ENCODE measurements at regions not wholly inside any gene's neighbourhood (a gene's known extent, or its start where the extent isn't known, plus 50 kb on each side); places are given as distances from the start of the nearest gene placed in this dataset.

DNA sequence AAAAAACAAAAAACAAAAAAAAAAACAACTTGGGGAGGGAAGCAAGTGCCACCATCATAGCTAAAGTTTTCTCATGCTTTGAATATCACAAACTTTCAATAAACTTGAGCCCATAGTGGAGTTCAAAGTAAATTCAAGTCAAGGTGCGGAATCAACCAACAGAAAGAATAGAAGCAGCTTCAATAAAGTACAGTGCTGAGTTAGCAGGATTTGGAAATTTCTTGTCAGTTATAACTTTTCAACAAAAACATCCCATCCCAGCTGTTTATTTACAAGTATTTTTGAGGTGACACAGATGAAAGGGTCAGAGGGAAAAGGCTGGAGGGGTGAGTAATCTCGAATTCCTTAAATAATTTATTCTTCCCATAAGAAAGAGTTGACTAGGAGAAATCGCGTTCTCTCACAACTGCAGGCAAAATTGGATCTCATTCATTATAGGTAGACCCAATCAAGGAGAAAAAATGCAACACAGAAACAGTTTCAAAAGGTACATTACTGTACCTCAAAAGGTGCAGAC lies 477.4 kb upstream of the RASGRP1 start:
- no peak for DNase-seq

DNA sequence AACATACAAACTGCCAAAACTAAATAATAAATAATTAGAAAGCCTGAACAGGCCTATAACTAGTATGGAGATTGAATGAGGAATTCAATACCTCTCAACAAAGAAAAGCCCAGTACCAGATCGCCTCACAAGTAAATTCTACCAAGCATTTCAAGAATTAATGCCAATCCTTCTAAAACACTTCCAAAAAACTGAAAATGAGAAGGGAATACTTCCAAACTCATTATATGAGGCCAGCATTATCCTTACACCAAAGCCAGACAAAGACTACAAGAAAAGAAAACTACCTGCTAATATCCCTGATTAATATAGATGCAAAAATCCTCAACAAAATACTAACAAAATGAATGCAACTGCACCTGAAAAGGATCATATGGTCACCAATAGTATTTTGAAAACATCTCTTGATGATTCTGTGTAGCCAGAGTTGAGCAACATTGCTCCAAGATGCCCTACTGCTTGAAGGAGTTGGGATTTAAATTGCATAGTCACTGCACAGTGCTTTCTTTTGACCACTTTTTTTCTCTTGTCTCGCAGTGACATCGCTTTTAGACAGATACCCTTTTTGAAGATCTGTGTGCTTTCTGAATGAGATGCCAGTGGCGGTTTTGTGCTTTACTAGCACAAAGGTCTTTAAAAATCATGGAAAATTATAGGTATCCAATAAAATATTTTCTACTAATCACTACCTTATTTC lies 487.2 kb upstream of the RASGRP1 start:
- no peak for DNase-seq

- DNase-seq: no peak
These were observed 487.7 kb upstream of the RASGRP1 start for GRCh38 chr15:39052323-39052705.

DNA sequence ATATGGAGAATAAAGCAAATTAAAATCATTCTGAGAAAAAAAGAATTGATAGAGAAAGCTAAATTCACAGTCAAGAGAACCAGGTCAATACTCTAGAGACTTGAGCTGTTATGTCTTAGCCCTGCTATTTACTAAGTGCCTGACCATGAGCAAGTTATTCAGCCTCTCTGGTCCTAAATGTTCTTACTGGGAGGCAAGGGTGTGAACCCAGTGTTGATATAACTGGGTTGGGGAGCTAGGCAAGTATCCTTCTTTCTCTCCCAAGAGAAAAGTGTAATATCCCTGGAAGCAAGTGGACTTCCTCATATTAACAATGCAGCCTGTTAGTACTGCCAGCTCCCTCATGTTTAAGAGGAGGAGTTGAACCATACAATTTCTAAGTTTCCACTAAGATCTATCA lies 488.9 kb upstream of the RASGRP1 start:
- no peak for DNase-seq

GRCh38 chr15:39054128-39054732 lies 489.6 kb upstream of the RASGRP1 start:
- no peak for DNase-seq

DNA sequence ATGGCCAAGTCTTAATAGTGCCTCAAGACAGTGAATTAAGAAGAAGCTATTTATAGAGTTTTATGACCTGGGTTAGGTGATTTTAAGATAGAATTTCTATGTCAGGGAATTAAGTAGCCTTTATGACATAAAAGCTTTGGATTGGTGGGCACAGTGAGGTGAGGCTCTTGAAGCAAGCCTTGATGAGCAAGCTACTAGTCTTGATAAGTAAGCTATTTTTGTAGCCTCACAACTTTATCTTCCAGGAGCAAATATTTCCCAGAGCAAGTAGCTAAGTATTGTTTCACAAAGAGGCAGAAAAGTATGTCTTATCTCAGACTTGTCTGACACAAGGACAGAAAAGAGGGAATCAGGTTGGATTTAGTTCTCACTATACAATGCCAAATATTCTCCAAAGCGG lies 491.7 kb upstream of the RASGRP1 start:
- DNase-seq: no peak

- DNase-seq: no peak
These were observed 493.9 kb upstream of the RASGRP1 start for GRCh38 chr15:39058351-39059131.

GRCh38 chr15:39059917-39060316 lies 495.3 kb upstream of the RASGRP1 start:
- DNase-seq: no peak

- DNase-seq: no peak
These were observed 497.4 kb upstream of the RASGRP1 start for GRCh38 chr15:39061952-39062464.

GRCh38 chr15:39066677-39067076 lies 502.1 kb upstream of the RASGRP1 start:
- DNase-seq: no peak

DNA sequence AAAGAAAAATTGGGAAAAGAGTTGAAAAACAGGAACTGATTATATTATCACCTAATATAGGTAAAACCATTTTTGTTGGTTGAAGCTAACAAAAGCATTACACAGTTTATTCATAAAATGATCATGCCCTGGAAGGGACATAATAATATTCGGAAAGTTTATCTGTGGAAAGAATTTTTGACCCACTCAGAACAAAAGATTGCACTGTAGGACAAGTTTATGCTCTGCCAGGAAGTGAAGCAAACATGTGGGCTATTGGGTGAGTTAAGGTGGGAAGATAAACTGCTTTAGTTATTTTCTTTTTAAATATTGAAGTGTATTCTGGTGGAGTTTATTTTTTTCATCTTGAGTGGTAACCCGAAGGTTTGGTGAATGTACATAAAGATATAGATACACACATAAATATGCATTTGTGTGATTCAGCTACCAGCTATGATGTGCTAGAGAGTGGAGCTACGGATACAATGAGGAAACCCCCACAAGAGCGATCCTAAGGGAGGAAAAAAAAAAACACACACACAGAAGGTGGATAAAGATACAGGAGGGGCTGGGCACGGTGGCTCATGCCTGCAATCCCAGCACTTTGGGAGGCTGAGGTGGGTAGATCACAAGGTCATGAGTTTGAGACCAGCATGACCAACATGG lies 506.4 kb upstream of the THBS1 start:
- no peak for DNase-seq

- no peak for DNase-seq
These were observed 505.6 kb upstream of the THBS1 start for GRCh38 chr15:39075311-39075710.

GRCh38 chr15:39075756-39076341 lies 505.0 kb upstream of the THBS1 start:
- no peak for DNase-seq

DNA sequence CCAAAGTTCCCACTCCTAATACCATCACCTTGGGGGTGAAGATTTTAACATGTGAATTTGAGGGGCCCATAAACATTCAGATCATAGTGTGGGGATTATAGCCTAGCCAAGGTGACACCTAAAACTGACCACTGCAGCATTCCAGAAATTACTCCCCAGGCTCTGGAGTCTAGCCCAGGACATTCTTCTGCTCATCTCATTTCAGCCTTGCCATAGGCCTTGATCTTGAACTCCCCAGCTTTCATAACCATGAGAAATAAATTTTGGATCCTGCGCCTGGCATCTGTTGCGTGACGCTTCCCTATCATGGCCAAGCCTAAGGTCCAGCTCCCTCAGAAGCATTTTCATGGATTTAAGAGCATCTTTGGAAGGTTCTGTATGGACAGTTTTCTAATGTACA lies 502.9 kb upstream of the THBS1 start:
- no peak for DNase-seq

DNA sequence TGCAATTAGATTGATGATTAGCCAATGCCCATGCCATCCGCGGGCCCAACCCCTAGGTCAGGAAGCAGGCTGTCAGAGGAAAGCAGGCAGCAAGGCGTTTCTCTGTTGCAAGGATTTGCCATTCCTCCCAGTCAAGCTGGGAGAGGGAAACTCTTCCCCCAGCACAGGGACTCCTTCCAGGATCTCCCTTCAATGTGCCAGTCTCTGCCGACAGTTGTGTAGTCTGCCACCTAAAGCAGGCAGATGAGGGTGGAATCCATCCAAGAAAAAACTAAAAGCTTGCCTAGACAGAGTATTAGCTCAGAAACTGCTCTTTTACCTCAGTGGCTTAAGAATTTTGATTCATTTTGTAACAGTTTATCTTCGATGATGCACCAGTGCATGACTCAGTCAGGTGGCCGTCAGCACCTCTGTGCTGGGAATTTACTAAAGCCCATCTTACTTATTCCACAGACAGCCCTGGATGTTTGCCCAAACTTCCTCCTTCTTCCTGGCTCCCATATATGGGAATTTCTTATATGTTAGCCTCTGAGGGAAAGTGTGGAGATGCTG lies 501.5 kb upstream of the THBS1 start:
- no peak for DNase-seq

GRCh38 chr15:39083213-39083612 lies 497.7 kb upstream of the THBS1 start:
- no peak for DNase-seq

DNA sequence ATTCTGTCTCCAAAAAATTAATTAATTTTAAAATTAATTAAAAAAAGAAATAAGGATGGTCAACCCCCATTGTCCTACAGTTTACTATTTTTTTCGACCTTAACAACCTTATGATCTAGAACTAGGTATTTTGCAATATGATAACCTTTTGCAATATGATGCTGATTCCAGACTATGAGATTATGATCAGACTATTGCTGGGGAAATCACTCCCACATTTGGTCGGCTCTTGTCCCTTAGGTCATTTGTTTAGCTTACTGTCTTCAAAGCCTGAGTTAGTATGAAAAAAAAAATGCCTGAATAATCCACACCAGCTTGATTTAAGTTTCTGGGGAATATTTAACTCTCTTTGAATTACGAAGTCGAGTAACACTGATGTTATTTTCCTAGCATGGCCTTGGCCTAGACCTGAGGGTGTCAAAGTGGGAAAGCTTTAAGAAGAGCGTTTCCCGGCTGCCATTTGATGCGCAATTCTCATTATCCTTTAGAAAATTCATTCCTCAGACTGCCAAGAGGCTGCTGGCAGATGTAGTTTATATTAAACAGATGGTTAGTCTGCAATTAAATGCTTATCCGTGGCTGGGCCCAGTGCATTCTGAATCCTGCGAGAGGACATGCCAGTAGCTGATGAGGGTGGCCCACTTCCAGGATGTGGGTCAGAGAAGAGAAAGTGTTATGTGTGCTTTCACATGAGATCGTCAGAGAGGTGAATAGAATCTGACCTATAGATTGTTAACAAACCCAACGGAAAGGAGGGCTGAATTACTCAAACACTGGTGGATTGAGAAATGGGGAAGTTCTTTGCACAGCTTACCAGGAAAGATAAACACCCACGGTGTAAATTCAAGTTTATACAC lies 496.0 kb upstream of the THBS1 start:
- DNase-seq: no peak

- no peak for DNase-seq
These were observed 494.2 kb upstream of the THBS1 start for GRCh38 chr15:39086641-39087040.

- DNase-seq: no peak
These were observed 492.7 kb upstream of the THBS1 start for GRCh38 chr15:39088156-39088555.

GRCh38 chr15:39092354-39092753 lies 488.5 kb upstream of the THBS1 start:
- no peak for DNase-seq

- no peak for DNase-seq
These were observed 488.1 kb upstream of the THBS1 start for GRCh38 chr15:39092761-39093160.

GRCh38 chr15:39094116-39094515 lies 486.8 kb upstream of the THBS1 start:
- no peak for DNase-seq

Measured in SIG-M5 (cell line).